ENCODE measurements at regions not wholly inside any gene's neighbourhood (a gene's known extent, or its start where the extent isn't known, plus 50 kb on each side); places are given as distances from the start of the nearest gene placed in this dataset.

GRCh38 chr2:174681099-174682006 lies 82.9 kb downstream of the CHRNA1 start:
- Histone ChIP-seq H3K9ac (ENCODE audit: low read length) (peak overlapping the region; percentile 70), H3K4me2 (ENCODE audit: low read length) (peak overlapping the region; percentile 78), H3K27ac (ENCODE audit: low read length) (no peak overlapping the region), H3K4me1 (ENCODE audit: low read length) (peaks cover 7% of the 10 kb centered on the region), H4K20me1 (ENCODE audit: insufficient read depth, low read length) (no peaks in the 10 kb centered on the region), H3K79me2 (ENCODE audit: low read length) (no peaks in the 10 kb centered on the region), H3K27me3 (ENCODE audit: low read depth, low read length) (peaks cover 24% of the 10 kb centered on the region), H3K4me3 (ENCODE audit: low read length) (peak overlapping the region; percentile 81), H2AFZ (ENCODE audit: low read depth, low read length) (peak overlapping the region; percentile 82; the same call in 1 of the 2 replicates), H3K9me3 (ENCODE audit: insufficient read depth, low read length) (no peaks in the 10 kb centered on the region), H3K36me3 (replicated peaks; ENCODE audit: low read depth, low read length) (no peaks in the 10 kb centered on the region)
- TF ChIP-seq EZH2phosphoT487 (IDR thresholded peaks at IDR 0.05; ENCODE audit: low read depth) (no peak), CTCF (IDR thresholded peaks at IDR 0.05; ENCODE audit: low read depth, low read length) (no peak)

GRCh38 chr2:174680221-174680620 lies 82.6 kb upstream of the WIPF1 start:
- TF ChIP-seq CTCF (IDR thresholded peaks at IDR 0.05; ENCODE audit: low read depth, low read length) (no peak), EZH2phosphoT487 (IDR thresholded peaks at IDR 0.05; ENCODE audit: low read depth) (no peak)
- Histone ChIP-seq H4K20me1 (ENCODE audit: insufficient read depth, low read length) (no peaks in the 10 kb centered on the region), H2AFZ (ENCODE audit: low read depth, low read length) (no peak overlapping the region), H3K27me3 (ENCODE audit: low read depth, low read length) (peaks cover 20% of the 10 kb centered on the region), H3K36me3 (replicated peaks; ENCODE audit: low read depth, low read length) (no peaks in the 10 kb centered on the region), H3K9me3 (ENCODE audit: insufficient read depth, low read length) (no peaks in the 10 kb centered on the region), H3K27ac (ENCODE audit: low read length) (no peak overlapping the region), H3K4me3 (ENCODE audit: low read length) (no peak overlapping the region), H3K79me2 (ENCODE audit: low read length) (no peaks in the 10 kb centered on the region), H3K4me1 (ENCODE audit: low read length) (peaks cover 7% of the 10 kb centered on the region), H3K9ac (ENCODE audit: low read length) (no peak overlapping the region), H3K4me2 (ENCODE audit: low read length) (no peak overlapping the region)

GRCh38 chr2:174678395-174678794 lies 80.8 kb upstream of the WIPF1 start:
- Histone ChIP-seq H3K27me3 (ENCODE audit: low read depth, low read length) (peaks cover 11% of the 10 kb centered on the region), H3K36me3 (replicated peaks; ENCODE audit: low read depth, low read length) (no peaks in the 10 kb centered on the region), H4K20me1 (ENCODE audit: insufficient read depth, low read length) (no peaks in the 10 kb centered on the region), H3K4me3 (ENCODE audit: low read length) (no peak overlapping the region), H3K9ac (ENCODE audit: low read length) (no peak overlapping the region), H2AFZ (ENCODE audit: low read depth, low read length) (no peak overlapping the region), H3K4me2 (ENCODE audit: low read length) (no peak overlapping the region), H3K4me1 (ENCODE audit: low read length) (peaks cover 7% of the 10 kb centered on the region), H3K27ac (ENCODE audit: low read length) (no peak overlapping the region), H3K9me3 (ENCODE audit: insufficient read depth, low read length) (no peaks in the 10 kb centered on the region), H3K79me2 (ENCODE audit: low read length) (no peaks in the 10 kb centered on the region)
- no peak for TF ChIP-seq EZH2phosphoT487 (IDR thresholded peaks at IDR 0.05; ENCODE audit: low read depth)
- no peak for TF ChIP-seq CTCF (IDR thresholded peaks at IDR 0.05; ENCODE audit: low read depth, low read length)

GRCh38 chr2:174675615-174676014 lies 78.0 kb upstream of the WIPF1 start:
- TF ChIP-seq EZH2phosphoT487 (IDR thresholded peaks at IDR 0.05; ENCODE audit: low read depth) (no peak), CTCF (IDR thresholded peaks at IDR 0.05; ENCODE audit: low read depth, low read length) (no peak)
- Histone ChIP-seq H4K20me1 (ENCODE audit: insufficient read depth, low read length) (no peaks in the 10 kb centered on the region), H3K9me3 (ENCODE audit: insufficient read depth, low read length) (no peaks in the 10 kb centered on the region), H3K36me3 (replicated peaks; ENCODE audit: low read depth, low read length) (no peaks in the 10 kb centered on the region), H3K27ac (ENCODE audit: low read length) (no peak overlapping the region), H3K27me3 (ENCODE audit: low read depth, low read length) (no peaks in the 10 kb centered on the region), H3K4me3 (ENCODE audit: low read length) (no peak overlapping the region), H3K9ac (ENCODE audit: low read length) (no peak overlapping the region), H3K79me2 (ENCODE audit: low read length) (no peaks in the 10 kb centered on the region), H2AFZ (ENCODE audit: low read depth, low read length) (no peak overlapping the region), H3K4me2 (ENCODE audit: low read length) (no peak overlapping the region), H3K4me1 (ENCODE audit: low read length) (no peaks in the 10 kb centered on the region)
